GM04504 (cell line): ENCODE measurements at regions not wholly inside any gene's neighbourhood (a gene's known extent, or its start where the extent isn't known, plus 50 kb on each side); places are given as distances from the start of the nearest gene placed in this dataset.
"Not testable (repeated sequence)": the region's sequence is repeated elsewhere in the genome, so short reads cannot be mapped to it uniquely, and the experiment has no call there.

Source experiments
- DNase-seq: peaks from one replicate; pipeline ENCODE4 v3.0.0-alpha.2; 2012; ENCODE audit warnings: low read depth

GRCh38 chr18:1413323-1413675 is 508.6 kb downstream of the ADCYAP1 start:
- no peak for DNase-seq

GRCh38 chr18:1416074-1416473 is 511.4 kb downstream of the ADCYAP1 start:
- no peak for DNase-seq

- no peak for DNase-seq
Measured at GRCh38 chr18:1421502-1421901, 516.8 kb downstream of the ADCYAP1 start.

GRCh38 chr18:1422634-1423033 is 518.0 kb downstream of the ADCYAP1 start:
- DNase-seq = no peak

GRCh38 chr18:1425679-1426078 is 521.0 kb downstream of the ADCYAP1 start:
- DNase-seq = no peak

- DNase-seq = no peak
Measured at GRCh38 chr18:1435487-1435886, 530.8 kb downstream of the ADCYAP1 start.

- DNase-seq = no peak
Measured at GRCh38 chr18:1436199-1436598, 531.5 kb downstream of the ADCYAP1 start.

GRCh38 chr18:1438458-1438910 is 533.8 kb downstream of the ADCYAP1 start:
- DNase-seq = no peak

GRCh38 chr18:1438967-1439366 is 534.3 kb downstream of the ADCYAP1 start:
- no peak for DNase-seq

GRCh38 chr18:1444062-1444461 is 539.4 kb downstream of the ADCYAP1 start:
- not testable (repeated sequence) for DNase-seq

- no peak for DNase-seq
Measured at GRCh38 chr18:1446765-1447164, 542.1 kb downstream of the ADCYAP1 start.

- DNase-seq = no peak
Measured at GRCh38 chr18:1452821-1453220, 548.1 kb downstream of the ADCYAP1 start.

- DNase-seq = no peak
Measured at GRCh38 chr18:1455605-1456004, 550.9 kb downstream of the ADCYAP1 start.

GRCh38 chr18:1458547-1458946 is 553.9 kb downstream of the ADCYAP1 start:
- no peak for DNase-seq

GRCh38 chr18:1463981-1464380 is 559.3 kb downstream of the ADCYAP1 start:
- no peak for DNase-seq

- no peak for DNase-seq
Measured at GRCh38 chr18:1464444-1465217, 560.0 kb downstream of the ADCYAP1 start.

- DNase-seq = no peak
Measured at GRCh38 chr18:1466035-1466434, 561.4 kb downstream of the ADCYAP1 start.

GRCh38 chr18:1467461-1467964 is 562.8 kb downstream of the ADCYAP1 start:
- no peak for DNase-seq

GRCh38 chr18:1468550-1468949 is 563.9 kb downstream of the ADCYAP1 start:
- DNase-seq = no peak

- DNase-seq = no peak
Measured at GRCh38 chr18:1475867-1476266, 571.2 kb downstream of the ADCYAP1 start.

GRCh38 chr18:1480309-1480708 is 575.6 kb downstream of the ADCYAP1 start:
- no peak for DNase-seq

GRCh38 chr18:1481577-1481976 is 576.9 kb downstream of the ADCYAP1 start:
- no peak for DNase-seq

- DNase-seq = no peak
Measured at GRCh38 chr18:1483385-1483784, 578.7 kb downstream of the ADCYAP1 start.

GRCh38 chr18:1487457-1487856 is 582.8 kb downstream of the ADCYAP1 start:
- DNase-seq = no peak
